GF-D8 (cell line): ENCODE measurements at regions not wholly inside any gene's neighbourhood (a gene's known extent, or its start where the extent isn't known, plus 50 kb on each side); places are given as distances from the start of the nearest gene placed in this dataset.

Experiments used
- DNase-seq: peaks from one replicate; lab custom pipeline; 2025; lab: John Stamatoyannopoulos, UW

- no peak for DNase-seq
These were observed 367.1 kb upstream of the MPDZ start for GRCh38 chr9:13646500-13647021.

- DNase-seq = no peak
These were observed 366.1 kb upstream of the MPDZ start for GRCh38 chr9:13645557-13645956.

- no peak for DNase-seq
These were observed 365.2 kb upstream of the MPDZ start for GRCh38 chr9:13644675-13645074.

- no peak for DNase-seq
These were observed 363.2 kb upstream of the MPDZ start for GRCh38 chr9:13642646-13643045.

GRCh38 chr9:13629067-13629466 is 349.6 kb upstream of the MPDZ start:
- DNase-seq = no peak

GRCh38 chr9:13628526-13628925 is 349.0 kb upstream of the MPDZ start:
- no peak for DNase-seq

- DNase-seq = no peak
These were observed 348.0 kb upstream of the MPDZ start for GRCh38 chr9:13627502-13627901.

GRCh38 chr9:13627071-13627470 is 347.6 kb upstream of the MPDZ start:
- no peak for DNase-seq

- no peak for DNase-seq
These were observed 347.1 kb upstream of the MPDZ start for GRCh38 chr9:13626601-13627000.

GRCh38 chr9:13621872-13622564 is 342.5 kb upstream of the MPDZ start:
- DNase-seq = no peak

- no peak for DNase-seq
These were observed 337.1 kb upstream of the MPDZ start for GRCh38 chr9:13616491-13617035.

- no peak for DNase-seq
These were observed 336.4 kb upstream of the MPDZ start for GRCh38 chr9:13615660-13616490.

GRCh38 chr9:13614060-13614459 is 334.6 kb upstream of the MPDZ start:
- no peak for DNase-seq

GRCh38 chr9:13613296-13613695 is 333.8 kb upstream of the MPDZ start:
- DNase-seq = no peak

- DNase-seq = no peak
These were observed 329.0 kb upstream of the MPDZ start for GRCh38 chr9:13608451-13608850.

GRCh38 chr9:13607481-13608441 is 328.3 kb upstream of the MPDZ start:
- no peak for DNase-seq

- DNase-seq = no peak
These were observed 327.1 kb upstream of the MPDZ start for GRCh38 chr9:13606586-13606985.

- no peak for DNase-seq
These were observed 324.4 kb upstream of the MPDZ start for GRCh38 chr9:13603921-13604320.

GRCh38 chr9:13598738-13599137 is 319.2 kb upstream of the MPDZ start:
- no peak for DNase-seq

GRCh38 chr9:13597427-13597826 is 317.9 kb upstream of the MPDZ start:
- no peak for DNase-seq

- no peak for DNase-seq
These were observed 317.5 kb upstream of the MPDZ start for GRCh38 chr9:13597004-13597403.
